ENCODE measurements at regions not wholly inside any gene's neighbourhood (a gene's known extent, or its start where the extent isn't known, plus 50 kb on each side); places are given as distances from the start of the nearest gene placed in this dataset.

DNA sequence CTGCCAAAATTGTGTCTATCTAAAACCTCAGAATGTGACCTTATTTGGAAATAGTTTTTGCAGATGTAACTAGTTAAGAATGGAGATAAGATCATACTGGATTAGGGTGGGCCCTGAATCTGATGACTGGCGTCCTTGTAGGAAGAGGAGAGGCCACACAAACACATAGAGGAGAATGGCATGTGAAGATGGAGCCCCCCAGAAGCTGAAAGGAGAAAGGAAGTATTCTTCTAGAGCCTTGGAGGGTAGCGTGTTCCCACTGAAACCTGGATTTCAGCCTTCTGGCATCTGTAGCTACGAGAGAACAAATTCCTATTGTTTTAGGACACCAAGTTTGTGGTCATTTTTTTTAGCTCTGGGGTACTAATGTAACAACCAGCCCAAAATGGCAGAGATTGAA lies 423.0 kb upstream of the TPM1 start:
- DNase-seq: no peak

DNA sequence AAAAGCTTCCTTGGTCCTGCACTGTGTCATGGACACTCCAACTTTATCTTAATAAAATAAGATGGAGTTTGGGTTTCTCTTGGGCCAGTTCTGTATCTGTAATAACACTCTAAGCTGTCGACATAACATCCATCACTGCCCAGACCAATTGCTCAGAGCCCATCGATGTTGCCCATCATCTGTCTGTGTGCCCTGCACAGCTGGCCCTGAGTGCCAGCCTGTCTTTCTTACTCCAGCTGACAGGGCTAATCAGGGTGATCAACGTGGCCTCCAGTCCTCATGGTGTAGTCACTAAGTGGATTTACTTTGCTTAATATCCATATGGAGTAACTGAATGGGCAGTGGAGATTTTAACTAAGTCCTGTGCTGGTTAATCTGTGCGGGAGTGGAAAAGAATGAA lies 419.8 kb upstream of the TPM1 start:
- no peak for DNase-seq

DNA sequence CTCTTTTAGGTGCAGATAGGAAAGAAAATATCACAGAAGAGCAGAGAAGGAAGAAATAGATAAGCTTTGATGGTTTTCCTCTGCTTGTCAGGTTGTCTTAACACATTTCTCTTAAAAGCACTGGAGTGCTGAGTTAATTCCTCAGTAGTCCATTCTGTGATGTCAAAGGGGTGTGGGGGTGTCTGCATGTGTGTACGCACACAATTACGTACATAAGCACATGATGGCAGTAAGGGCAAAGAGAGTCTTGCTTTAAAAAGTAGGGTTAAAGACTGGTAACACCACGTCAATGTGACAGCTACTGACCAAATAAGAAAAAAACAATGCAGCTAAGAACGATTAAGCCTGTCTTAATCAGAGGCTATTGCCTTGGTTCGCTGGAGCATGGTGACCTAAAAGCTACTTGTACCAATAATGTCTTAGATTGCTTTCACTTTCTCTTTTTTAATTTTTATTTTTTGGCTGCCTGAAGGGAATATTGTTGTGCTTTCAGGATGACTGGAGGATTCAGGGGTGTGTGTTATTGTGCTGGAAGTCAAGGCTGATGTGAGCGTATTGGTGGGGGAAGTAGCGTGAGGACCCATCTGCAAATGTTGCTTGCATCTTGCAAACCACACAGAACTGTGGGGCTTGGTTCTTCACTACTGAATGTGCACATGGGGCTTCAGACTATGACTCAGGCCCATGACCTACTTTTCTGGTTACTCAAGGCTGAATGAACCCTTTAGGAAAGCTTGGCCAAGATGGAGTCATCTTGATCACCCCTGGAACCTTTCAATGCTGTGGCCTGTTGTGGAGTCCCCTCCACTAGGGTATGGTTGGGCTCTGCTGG lies 417.8 kb upstream of the TPM1 start:
- DNase-seq: no peak

DNA sequence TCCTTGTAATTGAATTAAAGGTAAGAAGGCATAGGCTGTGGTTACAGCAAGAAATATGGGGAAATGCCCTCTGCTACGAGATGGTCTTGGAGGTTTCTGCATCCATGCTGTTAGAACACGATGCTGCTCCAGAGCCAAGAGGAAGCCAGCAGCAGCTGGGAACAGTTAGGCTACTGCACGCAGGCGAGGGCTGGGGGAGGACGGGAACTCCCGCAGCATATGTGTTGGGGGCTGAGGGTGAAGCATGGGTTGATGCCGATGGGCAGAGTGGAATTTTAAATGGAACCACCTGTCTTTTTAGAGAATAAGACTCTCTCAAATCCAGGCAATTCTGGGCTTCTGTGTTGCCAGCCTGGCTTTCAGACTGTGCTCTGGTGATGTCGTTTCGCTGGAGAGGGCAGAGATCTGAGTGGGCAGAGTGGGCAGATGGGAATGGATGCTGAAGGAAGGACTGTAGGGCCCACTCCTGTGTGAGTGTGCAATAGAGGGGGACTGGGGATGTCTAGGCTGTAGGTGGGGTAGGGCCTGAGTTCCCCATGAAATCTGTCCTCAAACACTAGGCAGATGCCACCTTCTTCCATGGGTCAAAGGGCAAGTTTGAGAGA lies 417.0 kb upstream of the TPM1 start:
- no peak for DNase-seq

DNA sequence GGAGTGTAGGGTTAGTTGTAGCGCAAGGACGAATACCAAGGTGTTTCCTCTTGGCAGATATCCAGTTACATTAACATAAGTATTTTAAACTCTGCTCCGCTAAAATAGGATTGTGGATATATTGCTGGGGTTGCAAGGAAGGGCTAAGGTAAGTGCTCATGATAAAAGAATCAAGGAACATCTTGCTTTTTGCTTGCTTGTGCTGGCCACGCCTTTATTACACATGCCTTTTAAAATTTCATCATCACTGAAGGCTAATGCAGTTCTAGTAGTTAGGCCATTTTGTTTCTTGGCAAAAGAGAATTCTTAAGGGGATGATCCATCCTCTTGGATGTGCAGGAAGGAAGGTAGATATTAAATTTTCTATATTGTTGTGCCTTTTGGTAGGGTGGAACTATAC lies 415.6 kb upstream of the TPM1 start:
- no peak for DNase-seq

DNA sequence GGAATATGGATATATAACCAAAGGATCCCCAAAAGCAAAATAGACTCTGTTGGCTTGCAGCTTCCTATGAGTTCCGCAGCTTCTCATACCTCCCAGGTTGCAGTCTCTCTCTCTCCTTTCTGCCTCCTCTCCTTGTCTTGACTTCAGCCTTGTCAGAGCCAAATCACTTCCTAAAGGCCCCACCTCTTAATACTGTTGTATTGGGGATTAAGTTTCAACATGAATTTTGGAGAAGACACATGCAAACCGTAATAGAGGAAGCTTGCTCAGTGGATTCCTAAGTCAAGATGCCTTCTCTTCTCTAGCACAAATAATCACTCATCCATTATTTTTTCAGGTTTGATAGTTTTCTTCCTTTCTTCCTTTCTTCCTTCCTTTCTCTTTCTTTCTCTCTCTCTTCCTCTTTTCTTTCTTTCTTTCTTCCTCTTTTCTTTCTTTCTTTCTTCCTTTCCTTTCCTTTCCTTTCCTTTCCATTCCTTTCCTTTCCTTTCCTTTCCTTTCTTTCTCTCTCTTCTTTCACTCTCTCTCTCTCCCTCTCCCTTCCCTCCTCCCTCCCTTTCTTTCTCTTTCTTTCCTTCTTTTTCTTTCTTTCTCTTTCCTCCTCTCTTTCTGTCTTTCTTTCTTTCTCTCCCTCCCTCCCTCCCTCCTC lies 411.3 kb upstream of the TPM1 start:
- DNase-seq: no peak

DNA sequence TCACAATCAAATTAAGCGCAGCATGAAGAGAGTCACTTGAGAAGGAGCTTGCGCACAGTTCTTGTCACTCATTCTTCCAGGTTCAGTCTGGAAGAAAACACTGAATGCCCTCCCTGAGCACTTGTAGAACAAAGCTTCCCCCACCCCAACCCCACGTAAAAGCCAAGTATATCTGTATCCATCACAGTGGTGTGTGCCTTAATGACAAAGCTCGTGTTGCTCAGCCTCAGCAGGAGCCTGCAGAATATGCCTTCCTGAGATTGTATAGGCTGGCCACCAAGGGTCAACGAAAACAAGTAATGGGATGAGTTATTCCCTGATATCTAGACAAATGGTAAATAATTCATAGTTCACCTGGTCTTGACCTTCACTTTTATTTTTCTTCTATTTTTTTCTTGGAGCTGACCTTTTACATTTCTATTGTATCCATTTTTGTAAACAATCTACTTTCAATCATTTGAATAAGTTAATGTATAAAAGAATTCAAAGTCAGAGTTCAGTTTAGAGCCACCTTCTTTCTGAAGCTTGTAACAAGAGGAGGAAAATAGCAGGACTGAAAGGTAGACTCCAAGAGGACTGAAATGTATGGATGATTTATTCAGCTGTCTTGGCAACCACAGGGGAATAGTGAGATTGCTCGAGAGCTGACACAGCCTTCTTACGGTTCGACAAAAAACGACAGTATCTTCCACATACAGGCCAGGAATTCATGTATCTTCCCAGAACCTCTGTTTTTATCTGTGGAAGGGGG lies 405.5 kb upstream of the TPM1 start:
- DNase-seq: no peak

DNA sequence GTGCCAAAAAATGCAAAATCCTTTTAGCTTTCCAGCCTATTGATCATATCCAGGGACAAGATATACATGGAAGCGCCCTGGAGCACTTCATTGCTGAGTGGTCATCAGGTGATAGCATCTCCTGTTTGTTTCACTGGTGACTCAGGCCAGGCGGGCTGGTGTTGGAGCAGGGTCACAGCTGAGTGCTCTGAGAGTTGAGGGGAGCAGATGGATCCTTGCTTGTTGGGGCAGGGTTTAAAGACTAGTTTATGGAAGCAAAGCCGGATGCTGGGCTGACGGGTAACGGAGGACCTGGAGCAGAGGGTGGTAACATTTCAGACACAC lies 405.0 kb upstream of the TPM1 start:
- no peak for DNase-seq

DNA sequence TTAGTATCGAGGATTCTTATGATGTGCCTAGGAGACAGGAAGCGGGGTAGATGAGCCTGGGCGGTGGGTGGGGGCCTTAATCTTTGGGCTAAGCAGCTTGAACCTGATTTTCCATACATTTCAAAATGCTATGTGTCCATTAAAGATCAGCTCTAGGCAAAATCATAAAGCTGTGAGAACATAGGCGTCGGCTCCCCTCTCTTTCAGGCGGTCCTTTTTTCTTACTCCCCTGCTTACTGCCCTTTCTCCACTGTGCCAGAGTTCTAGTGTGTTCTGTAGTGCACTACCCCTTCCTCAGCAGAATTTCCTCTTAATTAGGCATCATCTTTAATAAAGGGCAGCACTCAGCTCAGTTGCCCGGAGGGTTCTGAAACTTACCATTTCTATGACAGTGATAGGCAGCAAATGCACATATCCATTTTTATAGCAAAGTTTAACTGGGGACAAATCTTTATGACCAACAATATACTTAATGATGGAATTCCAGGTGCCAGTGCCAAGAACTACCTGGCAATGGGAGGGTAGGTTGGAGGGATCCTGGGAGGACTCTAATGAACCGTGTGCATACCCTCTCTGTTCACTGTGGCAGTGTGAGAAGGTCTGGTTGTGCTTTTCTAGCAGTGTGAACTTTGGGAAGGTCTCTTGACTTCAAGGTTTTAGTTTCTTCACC lies 404.5 kb upstream of the TPM1 start:
- no peak for DNase-seq

DNA sequence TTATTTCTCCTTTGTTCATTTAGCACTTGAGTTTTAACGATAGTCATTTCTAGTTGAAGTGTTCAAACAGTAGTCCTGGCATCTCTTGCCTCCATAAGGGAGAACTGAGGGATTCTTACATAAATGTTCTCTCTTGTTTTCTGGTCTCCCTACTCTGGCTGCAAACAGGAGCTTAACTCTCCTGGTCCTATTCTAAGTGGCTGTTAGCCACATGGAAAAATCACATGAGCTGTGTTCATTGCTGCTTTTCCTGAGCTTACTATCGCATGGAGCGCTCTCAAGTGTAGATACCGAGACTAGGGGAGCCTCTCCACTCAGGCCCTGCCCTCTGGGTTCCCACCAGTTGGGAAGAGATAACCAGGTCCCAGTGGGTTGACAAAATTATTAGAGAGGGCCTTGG lies 403.1 kb upstream of the TPM1 start:
- DNase-seq: no peak

DNA sequence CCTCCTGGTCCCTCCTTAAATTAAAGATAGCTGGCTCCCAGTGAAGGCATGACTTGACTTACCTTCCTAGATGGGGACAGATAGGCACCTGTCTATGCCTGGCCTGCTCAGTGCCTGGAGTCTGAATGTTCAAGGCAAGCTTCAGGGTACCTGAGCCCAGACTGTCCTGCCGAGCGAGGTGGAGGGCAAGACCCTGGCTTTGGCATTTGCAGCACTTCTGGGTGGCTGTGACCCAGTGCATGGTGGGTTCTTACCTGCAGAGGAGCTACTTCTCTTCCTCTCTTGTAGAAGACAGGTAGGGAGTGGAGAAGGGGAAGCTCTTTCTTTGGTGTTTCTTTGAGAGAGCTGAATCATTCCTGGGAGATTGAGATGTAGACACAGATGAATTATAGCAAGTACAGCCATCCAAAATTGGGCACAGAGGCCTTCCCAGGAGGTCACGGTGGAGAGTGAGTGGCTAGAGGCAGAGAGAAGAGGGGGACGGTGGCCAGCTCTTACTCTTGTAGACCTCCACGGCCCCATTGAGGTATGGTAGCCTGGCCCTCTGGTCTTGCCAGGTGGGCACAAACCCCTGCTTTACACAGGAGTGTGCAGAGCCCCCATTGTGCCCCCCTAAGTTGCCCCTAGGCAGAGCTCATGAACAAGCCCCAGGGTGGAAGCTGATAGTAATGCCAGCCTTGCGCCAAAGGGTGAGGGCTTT lies 402.5 kb upstream of the TPM1 start:
- no peak for DNase-seq

DNA sequence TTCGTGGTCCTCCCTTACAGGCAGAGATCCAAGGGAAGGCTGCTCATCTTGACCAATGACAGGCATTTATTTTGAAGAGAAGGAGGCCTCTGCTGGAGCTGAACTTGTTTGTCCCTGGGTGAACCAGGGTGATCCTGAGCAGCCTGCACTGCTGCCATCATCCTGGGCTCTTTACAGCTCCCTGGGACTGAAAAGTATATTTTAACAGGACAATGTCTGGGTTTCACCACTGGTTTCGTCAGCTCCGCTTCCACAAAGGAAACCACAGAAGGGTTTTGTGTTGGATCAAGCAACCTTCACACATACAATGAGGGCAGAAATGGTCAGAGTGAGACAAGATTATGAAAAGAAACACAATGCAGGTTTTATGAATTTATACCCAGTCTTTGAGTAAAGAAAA lies 400.7 kb upstream of the TPM1 start:
- DNase-seq: no peak

DNA sequence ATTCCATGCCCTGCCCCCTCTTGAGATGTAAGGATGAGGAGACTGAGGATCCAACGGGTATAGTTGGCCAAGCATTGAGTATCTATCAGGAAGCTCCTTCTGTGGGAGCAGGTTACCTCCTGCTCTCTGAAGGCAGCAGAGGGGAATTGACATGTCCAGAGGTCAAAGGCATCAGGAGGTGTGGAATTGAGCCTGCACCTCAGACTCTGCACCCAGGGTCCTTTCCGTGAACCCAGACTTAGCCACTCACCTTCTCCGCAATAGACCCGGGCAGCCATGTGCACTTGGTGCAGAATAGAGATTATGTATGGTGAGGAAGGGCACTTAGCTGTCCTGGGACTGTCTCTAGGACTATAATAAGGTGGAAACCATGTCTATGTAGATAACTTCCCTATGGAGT lies 399.0 kb upstream of the TPM1 start:
- DNase-seq: no peak

DNA sequence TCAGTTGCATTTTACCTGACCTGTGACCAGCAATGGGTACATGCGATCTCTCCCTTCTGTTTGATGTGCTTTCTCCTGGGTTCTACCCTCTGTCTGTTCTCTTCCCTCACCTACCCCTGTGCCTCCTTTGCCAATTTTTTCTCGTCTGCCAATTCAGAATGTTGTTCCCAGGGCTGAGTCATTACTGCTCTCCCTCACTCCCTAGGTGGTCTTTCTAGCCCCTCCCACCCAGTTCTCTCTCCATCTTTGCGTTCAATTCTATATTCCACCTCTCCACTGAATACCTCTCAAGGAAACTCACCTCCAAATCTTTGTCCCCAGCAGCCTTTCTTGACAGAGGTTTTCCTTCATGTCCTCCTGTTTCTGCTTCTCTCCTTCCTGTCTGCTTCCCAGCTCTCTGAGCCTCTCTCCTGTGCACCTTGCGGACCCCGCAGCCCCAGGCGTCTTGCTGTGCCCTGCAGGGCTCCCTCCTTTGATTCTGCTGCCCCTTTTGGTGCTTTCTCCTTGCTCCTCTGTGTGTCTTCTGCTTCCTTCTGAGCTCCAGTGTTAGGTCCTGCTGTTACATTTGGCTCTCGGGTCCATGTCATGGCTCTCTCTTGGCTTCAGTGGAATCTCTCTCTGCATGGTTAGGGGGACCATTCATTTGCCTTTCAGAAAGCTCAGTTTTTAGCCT lies 398.2 kb upstream of the TPM1 start:
- DNase-seq: no peak

DNA sequence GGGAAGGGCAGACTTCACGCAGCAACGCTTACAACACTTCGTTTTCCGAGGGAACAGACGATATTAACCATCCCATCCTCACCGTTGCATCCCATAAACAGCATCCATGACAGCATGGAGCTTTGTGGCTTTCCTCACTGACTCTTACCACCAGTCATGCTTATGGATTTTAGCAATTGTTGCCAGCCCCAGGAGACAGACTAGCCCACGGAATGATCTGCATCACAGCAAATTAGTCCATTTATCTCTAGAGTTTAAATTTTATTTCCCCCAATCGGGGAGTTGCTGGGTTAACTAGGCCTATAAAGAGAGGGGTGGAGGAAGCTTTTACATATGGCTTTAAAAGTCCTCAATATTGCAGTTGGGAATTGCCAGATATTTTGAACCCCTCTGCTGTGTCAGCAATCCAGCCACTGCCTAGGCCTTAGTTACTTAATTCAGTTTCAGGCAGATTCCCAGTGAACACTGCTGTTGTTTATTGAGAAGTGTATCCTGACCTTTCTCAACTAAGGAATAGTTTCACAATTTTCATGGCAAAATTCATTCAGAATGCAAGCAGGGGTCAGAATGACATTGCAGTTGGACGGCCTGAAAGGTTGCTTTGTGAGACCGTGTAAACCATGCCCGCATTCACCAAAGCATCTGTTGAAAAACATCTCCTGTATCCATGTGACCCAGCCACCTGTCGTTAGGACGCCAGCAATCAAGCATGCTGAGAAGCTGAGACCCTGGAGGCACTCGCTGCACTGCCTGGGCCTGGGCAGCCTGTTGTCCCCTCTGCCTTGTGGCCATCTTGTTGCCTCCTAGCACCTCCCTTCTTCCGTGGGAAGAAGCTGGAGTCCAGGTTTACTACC lies 397.4 kb upstream of the TPM1 start:
- DNase-seq: no peak

DNA sequence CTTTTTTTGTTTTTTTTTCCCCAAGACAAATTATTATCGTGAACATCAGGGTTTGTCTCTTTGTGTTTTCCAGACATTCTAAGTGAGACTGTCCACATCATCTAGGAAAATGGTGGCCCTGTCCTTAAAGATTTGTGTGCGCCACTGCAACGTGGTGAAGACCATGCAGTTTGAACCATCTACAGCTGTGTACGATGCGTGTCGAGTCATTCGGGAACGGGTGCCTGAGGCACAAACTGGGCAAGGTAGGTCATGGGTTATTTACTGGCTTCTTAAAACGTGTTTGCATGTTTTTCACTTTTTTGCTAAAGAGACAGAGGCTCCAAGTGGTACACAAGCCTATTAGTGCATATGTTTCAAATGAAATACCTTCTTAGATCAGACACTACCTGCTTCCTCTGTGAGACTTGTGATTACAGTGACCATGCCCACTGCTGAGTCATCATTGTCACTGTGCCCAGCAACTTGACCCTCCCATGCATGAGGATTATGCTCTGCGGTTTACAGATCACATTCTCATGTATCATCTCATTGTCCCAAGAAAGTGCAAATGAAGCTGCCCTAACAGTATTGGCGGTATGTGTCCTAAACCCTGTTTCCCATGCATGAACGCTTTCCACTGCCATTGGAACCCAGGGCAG lies 395.2 kb upstream of the TPM1 start:
- DNase-seq: no peak

DNA sequence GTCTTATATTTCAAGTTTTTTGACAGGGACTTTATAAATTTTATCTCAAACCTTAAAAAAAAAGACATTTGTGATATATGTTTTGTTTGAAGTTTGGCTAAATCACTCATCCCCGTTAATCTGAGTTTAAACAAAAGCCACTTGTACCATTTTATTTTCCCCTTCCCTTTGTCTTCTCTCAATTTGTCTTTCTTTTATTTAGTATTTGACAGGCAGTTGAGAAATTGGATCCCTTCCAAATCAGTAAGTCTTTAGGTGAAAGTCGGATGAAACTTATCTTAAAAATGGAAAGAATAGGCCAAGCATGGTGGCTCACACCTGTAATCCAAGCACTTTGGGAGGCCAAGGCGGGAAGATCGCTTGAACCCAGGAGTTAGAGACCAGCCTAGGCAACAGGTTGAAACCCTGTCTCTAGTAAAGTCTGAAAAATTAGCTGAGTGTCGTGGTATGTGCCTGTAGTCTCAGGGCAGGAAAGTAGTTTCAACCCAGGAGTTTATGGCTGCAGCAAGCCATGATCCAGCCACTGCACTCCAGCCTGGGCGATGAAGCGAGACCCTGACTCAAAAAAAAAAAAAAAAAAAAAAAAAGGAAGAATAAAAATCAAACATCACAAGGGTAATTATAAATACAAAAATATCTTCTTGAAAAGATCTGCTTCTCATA lies 394.6 kb upstream of the TPM1 start:
- no peak for DNase-seq

DNA sequence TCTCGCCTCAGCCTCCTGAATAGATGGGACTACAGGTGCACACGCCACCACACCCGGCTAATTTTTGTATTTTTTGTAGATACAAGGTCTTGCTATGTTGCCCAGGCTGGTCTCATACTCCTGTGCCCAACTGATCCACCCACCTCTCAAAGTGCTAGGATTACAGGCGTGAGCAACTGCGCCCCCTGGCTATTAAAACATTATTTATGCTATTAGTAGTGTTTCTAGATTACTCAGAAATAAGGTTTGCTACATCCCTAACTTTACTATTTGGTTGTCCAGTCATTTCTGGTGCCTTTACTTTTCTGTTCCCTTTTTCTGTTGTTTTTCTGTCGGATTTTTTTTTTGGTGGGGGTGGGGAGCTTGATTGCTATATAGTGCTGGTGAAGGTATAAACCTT lies 393.6 kb upstream of the TPM1 start:
- no peak for DNase-seq

DNA sequence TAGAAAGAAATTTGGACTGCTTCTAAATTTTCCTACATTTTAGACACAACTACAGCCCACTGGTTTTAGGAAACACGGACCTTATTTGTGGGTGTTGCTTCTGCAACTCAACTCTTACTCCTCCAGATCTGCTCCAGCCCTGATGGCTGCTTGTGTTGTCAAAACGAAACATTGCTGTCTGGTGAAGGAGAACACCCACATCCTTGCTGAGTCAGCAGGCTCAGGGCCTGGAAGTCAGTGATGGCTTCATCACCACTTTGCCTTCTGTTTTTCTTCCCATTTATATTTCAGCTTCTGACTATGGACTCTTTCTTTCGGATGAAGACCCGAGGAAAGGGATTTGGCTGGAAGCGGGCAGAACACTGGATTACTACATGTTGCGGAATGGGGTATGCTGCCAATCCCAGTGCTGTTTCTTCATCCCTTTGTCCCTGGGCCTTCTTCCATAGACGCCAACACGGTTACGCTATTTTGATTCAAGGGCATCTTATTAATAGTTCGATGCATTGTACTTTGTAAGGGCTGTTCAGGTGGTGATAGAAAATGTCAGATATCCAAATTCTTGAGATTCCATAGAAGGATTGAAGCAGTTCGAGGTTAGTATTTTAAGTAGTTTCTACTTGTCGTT lies 392.6 kb upstream of the TPM1 start:
- no peak for DNase-seq
